Forelimb muscle (tissue), 1 donor: ENCODE measurements at regions not wholly inside any gene's neighbourhood (a gene's known extent, or its start where the extent isn't known, plus 50 kb on each side); places are given as distances from the start of the nearest gene placed in this dataset.

Source experiments
- DNase-seq: peaks from one replicate; pipeline ENCODE4 v3.0.0-alpha.2; 2013; ENCODE audit warnings: low read depth

GRCh38 chr9:18384066-18384465, 89.9 kb upstream of the ADAMTSL1 start:
- DNase-seq, result no peak

- no peak for DNase-seq
Observed at GRCh38 chr9:18385696-18386490, 88.1 kb upstream of the ADAMTSL1 start.

GRCh38 chr9:18390393-18390792, 83.6 kb upstream of the ADAMTSL1 start:
- no peak for DNase-seq

- no peak for DNase-seq
Observed at GRCh38 chr9:18393340-18394130, 80.4 kb upstream of the ADAMTSL1 start.

GRCh38 chr9:18394847-18395351, 79.1 kb upstream of the ADAMTSL1 start:
- no peak for DNase-seq

GRCh38 chr9:18396102-18396728, 77.7 kb upstream of the ADAMTSL1 start:
- DNase-seq, result no peak

- no peak for DNase-seq
Observed at GRCh38 chr9:18397076-18397475, 76.9 kb upstream of the ADAMTSL1 start.

GRCh38 chr9:18398038-18398437, 75.9 kb upstream of the ADAMTSL1 start:
- DNase-seq, result no peak

- DNase-seq, result no peak
Observed at GRCh38 chr9:18404434-18405029, 69.4 kb upstream of the ADAMTSL1 start.

GRCh38 chr9:18405240-18405639, 68.7 kb upstream of the ADAMTSL1 start:
- no peak for DNase-seq

GRCh38 chr9:18410983-18411382, 63.0 kb upstream of the ADAMTSL1 start:
- no peak for DNase-seq

- no peak for DNase-seq
Observed at GRCh38 chr9:18421391-18421790, 52.6 kb upstream of the ADAMTSL1 start.

GRCh38 chr9:18422296-18423036, 51.5 kb upstream of the ADAMTSL1 start:
- no peak for DNase-seq

- DNase-seq, result no peak
Observed at GRCh38 chr9:18423791-18424531, 50.0 kb upstream of the ADAMTSL1 start.
